ENCODE measurements at regions not wholly inside any gene's neighbourhood (a gene's known extent, or its start where the extent isn't known, plus 50 kb on each side); places are given as distances from the start of the nearest gene placed in this dataset.

GRCh38 chr15:60126200-60126599 is 122.1 kb downstream of the FOXB1 start:
- TF ChIP-seq, protein P1, sequence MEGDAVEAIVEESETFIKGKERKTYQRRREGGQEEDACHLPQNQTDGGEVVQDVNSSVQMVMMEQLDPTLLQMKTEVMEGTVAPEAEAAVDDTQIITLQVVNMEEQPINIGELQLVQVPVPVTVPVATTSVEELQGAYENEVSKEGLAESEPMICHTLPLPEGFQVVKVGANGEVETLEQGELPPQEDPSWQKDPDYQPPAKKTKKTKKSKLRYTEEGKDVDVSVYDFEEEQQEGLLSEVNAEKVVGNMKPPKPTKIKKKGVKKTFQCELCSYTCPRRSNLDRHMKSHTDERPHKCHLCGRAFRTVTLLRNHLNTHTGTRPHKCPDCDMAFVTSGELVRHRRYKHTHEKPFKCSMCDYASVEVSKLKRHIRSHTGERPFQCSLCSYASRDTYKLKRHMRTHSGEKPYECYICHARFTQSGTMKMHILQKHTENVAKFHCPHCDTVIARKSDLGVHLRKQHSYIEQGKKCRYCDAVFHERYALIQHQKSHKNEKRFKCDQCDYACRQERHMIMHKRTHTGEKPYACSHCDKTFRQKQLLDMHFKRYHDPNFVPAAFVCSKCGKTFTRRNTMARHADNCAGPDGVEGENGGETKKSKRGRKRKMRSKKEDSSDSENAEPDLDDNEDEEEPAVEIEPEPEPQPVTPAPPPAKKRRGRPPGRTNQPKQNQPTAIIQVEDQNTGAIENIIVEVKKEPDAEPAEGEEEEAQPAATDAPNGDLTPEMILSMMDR (conservative IDR thresholded peaks at IDR 0.05 in 1 of 2, IDR thresholded peaks at IDR 0.05 in 1 of 2; ENCODE audit: extremely low read depth in 1 of 2, insufficient read depth in 1 of 2, low read depth in 1 of 2, low read length in 2 of 2): no peak
- TF ChIP-seq EZH2 (IDR thresholded peaks at IDR 0.05; ENCODE audit: borderline replicate concordance, low read length): no peak
